Mucosa of descending colon (tissue), 3 donors: ENCODE measurements at regions not wholly inside any gene's neighbourhood (a gene's known extent, or its start where the extent isn't known, plus 50 kb on each side); places are given as distances from the start of the nearest gene placed in this dataset.

Source experiments
- ATAC-seq: fragments of 200-7000 bp; cut with Tn5 transposase; one replicate; pipeline ENCODE4 v1.9.1; 2020; ENCODE audit warnings: mild to moderate bottlenecking, moderate library complexity
- DNase-seq, 3 donors: peaks; one replicate each; pipeline ENCODE4 v3.0.0-alpha.2; 2020
- H3K36me3 ChIP-seq: fragments of 200-600 bp; one replicate; pipeline ENCODE4 v1.8.0; 2021; ENCODE audit warnings: low read depth, mild to moderate bottlenecking
- H3K4me1 ChIP-seq: fragments of 200-600 bp; one replicate; pipeline ENCODE4 v1.8.0; 2021; ENCODE audit warnings: low read depth, mild to moderate bottlenecking
- H3K4me3 ChIP-seq: fragments of 200-600 bp; one replicate; pipeline ENCODE4 v1.8.0; 2021; ENCODE audit warnings: mild to moderate bottlenecking
- H3K9me3 ChIP-seq: fragments of 200-600 bp; one replicate; pipeline ENCODE4 v1.8.0; 2021; ENCODE audit warnings: mild to moderate bottlenecking
- CTCF ChIP-seq: fragments of 200-600 bp; IDR thresholded peaks from one replicate; pipeline ENCODE4 v1.8.0; 2022; ENCODE audit warnings: antibody characterized with exemption, mild to moderate bottlenecking
- intact Hi-C, 2 donors: fragments of 100-400 bp; cut with DNase I in 1 of 2; cut with micrococcal nuclease in 1 of 2; formaldehyde crosslinking; loops; one replicate each; pipeline versions ENCODE4 v1.11.0 to v1.11.1; 2022; cut with DNase I, micrococcal nuclease
- donor health status: DM: no; HTN: no; CAD: no; lungs with moderate emphysema.
- donor health status: DM: no; HTN: no; CAD: no.
- donor health status: DM: no; HTN: yes; CAD: no.

DNA sequence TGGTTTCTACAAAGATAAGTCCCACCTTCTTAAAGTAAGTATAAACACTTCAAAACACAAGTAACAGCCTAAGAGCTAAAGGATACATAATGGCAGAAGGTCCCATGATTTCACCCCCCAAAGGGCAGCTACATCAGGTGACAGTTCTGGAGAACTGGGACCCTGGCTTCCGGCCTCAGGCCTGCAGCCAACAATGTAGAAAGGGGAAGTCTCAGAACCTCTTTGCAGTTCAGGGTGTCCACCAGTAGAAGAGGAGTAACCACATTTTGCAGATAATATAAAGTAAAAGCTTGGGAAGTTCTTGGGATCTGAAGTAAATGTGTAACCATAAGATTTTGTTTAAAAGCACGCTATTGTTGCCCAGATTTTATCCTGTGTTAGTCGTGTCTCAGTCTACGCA, 267.4 kb upstream of the VLDLR start:
- ATAC-seq (no peak), DNase-seq (no peak)
- Histone ChIP-seq H3K4me3 (no peak overlapping the region), H3K9me3 (no peaks in the 10 kb centered on the region), H3K4me1 (no peaks in the 10 kb centered on the region), H3K36me3 (no peaks in the 10 kb centered on the region)
- intact Hi-C loops, result no loop called here
- no peak for TF ChIP-seq CTCF

DNA sequence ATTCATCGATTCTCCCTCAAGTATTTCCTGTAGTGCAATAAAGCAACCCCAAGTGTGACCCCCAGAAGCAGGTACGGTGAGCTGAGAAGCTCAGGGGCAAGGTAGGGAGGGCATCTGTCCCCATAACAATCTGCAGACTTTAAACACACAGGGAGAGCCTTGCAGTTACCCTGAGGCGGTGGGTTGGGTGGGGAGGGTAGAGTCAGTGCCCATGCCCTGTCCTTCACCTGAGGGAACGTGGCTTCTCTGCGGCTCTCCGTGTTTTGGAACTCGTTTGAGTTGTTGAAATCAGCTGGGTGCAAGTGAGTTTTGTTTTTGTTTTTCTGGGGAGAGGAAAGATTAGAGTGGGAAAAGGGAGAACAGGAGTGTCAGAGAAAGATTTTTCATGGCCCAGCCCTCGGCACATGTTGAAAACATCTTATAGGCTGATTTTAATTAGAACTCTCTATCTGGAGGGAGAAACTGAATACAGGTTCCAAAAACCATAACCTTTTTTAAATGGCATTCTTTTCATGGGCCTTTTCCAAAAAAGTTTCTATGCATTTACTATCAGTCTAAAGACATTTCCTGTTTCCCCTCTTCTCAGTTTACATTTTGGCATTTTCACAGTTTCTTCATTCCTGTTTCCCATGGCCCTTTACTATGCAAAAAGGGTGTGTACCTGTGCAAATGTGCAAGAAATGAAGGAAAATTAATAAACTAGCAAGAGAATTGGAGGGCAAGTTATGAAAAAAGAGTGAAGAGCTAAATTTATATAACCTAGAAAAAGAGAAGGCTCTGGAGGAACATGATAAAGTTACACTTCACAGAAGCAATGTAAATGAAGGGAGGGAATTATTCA, 266.5 kb upstream of the VLDLR start:
- ATAC-seq, result no peak

DNA sequence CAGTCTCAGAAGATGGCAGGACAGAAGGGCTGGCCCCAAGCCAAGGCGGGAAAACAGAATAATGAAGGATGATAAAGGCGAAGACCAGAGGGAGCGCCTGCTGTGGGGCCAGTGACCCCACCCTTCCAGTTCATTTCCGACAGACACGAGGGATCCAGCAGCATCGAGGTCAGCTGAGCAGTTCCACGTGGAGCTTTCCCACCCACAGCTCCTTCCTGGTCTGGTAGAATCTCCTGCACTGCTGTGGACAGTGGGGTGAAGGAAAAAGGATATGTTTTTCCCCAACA, 265.9 kb upstream of the VLDLR start:
- TF ChIP-seq CTCF, result no peak
- DNase-seq (no peak), ATAC-seq (no peak)
- intact Hi-C loops, result no loop called here
- H3K4me1 ChIP-seq, result no peaks in the 10 kb centered on the region
- no peaks in the 10 kb centered on the region for H3K9me3 ChIP-seq
- H3K4me3 ChIP-seq, result no peak overlapping the region
- H3K36me3 ChIP-seq, result no peaks in the 10 kb centered on the region

More for the DNA sequence above, 266.5 kb upstream of the VLDLR start:
- H3K4me3 ChIP-seq, result no peak overlapping the region
- no peak for TF ChIP-seq CTCF
- no peaks in the 10 kb centered on the region for H3K36me3 ChIP-seq
- no peak for DNase-seq
- intact Hi-C loops, result no loop called here
- no peaks in the 10 kb centered on the region for H3K9me3 ChIP-seq
- no peaks in the 10 kb centered on the region for H3K4me1 ChIP-seq

GRCh38 chr9:2356041-2356790, 265.4 kb upstream of the VLDLR start:
- no peak for ATAC-seq
- no peaks in the 10 kb centered on the region for H3K9me3 ChIP-seq
- no peak overlapping the region for H3K4me3 ChIP-seq

GRCh38 chr9:2359891-2360471, 261.6 kb upstream of the VLDLR start:
- Histone ChIP-seq H3K4me1 (no peaks in the 10 kb centered on the region), H3K36me3 (no peaks in the 10 kb centered on the region), H3K4me3 (no peak overlapping the region), H3K9me3 (no peaks in the 10 kb centered on the region)
- no peak for ATAC-seq
- intact Hi-C loops, result no loop called here
- TF ChIP-seq CTCF, result no peak
- no peak for DNase-seq

More at GRCh38 chr9:2356041-2356790, 265.4 kb upstream of the VLDLR start:
- intact Hi-C loops, result no loop called here
- Histone ChIP-seq H3K4me1 (no peaks in the 10 kb centered on the region), H3K36me3 (no peaks in the 10 kb centered on the region)
- no peak for DNase-seq
- no peak for TF ChIP-seq CTCF
